ENCODE measurements at regions not wholly inside any gene's neighbourhood (a gene's known extent, or its start where the extent isn't known, plus 50 kb on each side); places are given as distances from the start of the nearest gene placed in this dataset.

DNA sequence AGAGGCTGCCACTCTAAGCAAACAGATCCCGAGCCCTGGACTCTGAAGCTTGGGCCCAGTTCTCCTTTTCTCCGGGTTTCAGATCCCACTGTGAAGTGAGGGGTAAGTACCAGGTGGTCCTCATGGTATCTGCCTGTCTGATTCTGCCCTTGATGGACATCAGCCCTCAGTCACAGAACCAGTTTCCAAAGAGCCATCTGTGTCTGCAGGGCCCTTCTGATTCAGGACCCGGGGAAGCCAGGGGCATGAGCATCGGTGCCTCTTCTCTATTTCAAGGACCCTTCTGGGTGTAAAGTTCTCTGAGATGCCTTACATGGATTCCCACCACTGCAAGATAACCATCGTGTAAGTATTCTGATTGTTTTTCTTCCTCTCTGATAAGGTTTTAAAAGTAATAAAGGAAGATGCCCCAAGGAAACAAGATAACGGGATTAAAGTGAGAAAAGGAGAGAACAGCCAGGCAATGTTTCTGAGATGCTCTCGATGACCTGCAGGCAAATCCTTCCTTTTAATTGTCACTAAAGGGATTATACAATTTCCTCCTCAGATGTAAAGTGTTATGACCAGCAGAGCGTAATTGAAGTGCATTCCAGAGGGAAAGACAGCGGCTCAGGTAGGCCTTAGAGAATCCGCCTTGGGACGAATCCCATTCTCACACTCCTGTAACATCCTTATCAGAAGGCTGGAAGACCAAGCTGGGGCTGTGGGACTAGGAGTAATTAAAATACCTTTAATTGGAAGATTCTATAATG, 924.3 kb downstream of the TBC1D22A start:
- Mint-ChIP-seq H3K9me3 (peaks cover 7 to 15% (median 11%) of the 10 kb centered on the region in 3 donors), H3K36me3 (no peaks in the 10 kb centered on the region), H3K27me3 (peaks cover 2 to 4% of the 10 kb centered on the region in 2 donors), H3K4me3 (no peak overlapping the region), H3K4me1 (no peaks in the 10 kb centered on the region), H3K27ac (no peak overlapping the region)
- CTCF ChIA-PET = no interaction called here
- Histone ChIP-seq H3K27ac (ENCODE audit: low read length) (no peak overlapping the region), H3K27me3 (replicated peaks in 1 of 2; ENCODE audit: control insufficient read depth in 2 of 2, extremely low read depth in 1 of 2, insufficient read depth in 2 of 2, low read length in 1 of 2) (peaks cover 0 to 21% of the 10 kb centered on the region in 2 experiments), H3K4me3 (ENCODE audit: control insufficient read depth in 1 of 2, extremely low read depth in 1 of 2, low read length in 1 of 2) (no peak overlapping the region), H3K4me1 (ENCODE audit: control insufficient read depth in 1 of 2, extremely low read depth in 1 of 2, insufficient read depth in 2 of 2, low read length in 2 of 2) (no peaks in the 10 kb centered on the region), H3K36me3 (ENCODE audit: control insufficient read depth in 2 of 2, extremely low read depth in 1 of 2, insufficient read depth in 1 of 2, low read length in 1 of 2) (no peaks in the 10 kb centered on the region), H3K9me3 (no peaks in the 10 kb centered on the region)
- no peak for ATAC-seq (replicated peaks in 1 of 4)
- WGBS (ENCODE audit: insufficient coverage) = 100% methylated on average over 3 of the region's 11 CpGs
- POLR2A ChIA-PET = no interaction called here
- DNase-seq = no peak

GRCh38 chr22:47681411-47682165, 919.1 kb downstream of the TBC1D22A start:
- Mint-ChIP-seq H3K27me3 (peaks cover 8 to 17% of the 10 kb centered on the region in 2 donors), H3K4me3 (no peak overlapping the region), H3K27ac (no peak overlapping the region), H3K36me3 (no peaks in the 10 kb centered on the region), H3K4me1 (no peaks in the 10 kb centered on the region), H3K9me3 (peaks cover 7 to 19% (median 11%) of the 10 kb centered on the region in 3 donors)
- WGBS (ENCODE audit: insufficient coverage) = 90% methylated on average over 10 of the region's 13 CpGs
- H3K4me3 ChIP-seq (ENCODE audit: control insufficient read depth in 1 of 2, extremely low read depth in 1 of 2, low read length in 1 of 2) = no peak overlapping the region
- no peaks in the 10 kb centered on the region for H3K4me1 ChIP-seq (ENCODE audit: control insufficient read depth in 1 of 2, extremely low read depth in 1 of 2, insufficient read depth in 2 of 2, low read length in 2 of 2)
- POLR2A ChIA-PET = no interaction called here
- no peak overlapping the region for H3K27ac ChIP-seq (ENCODE audit: low read length)
- H3K27me3 ChIP-seq (replicated peaks in 1 of 2; ENCODE audit: control insufficient read depth in 2 of 2, extremely low read depth in 1 of 2, insufficient read depth in 2 of 2, low read length in 1 of 2) = peaks cover 0 to 28% of the 10 kb centered on the region in 2 experiments
- no peaks in the 10 kb centered on the region for H3K36me3 ChIP-seq (ENCODE audit: control insufficient read depth in 2 of 2, extremely low read depth in 1 of 2, insufficient read depth in 1 of 2, low read length in 1 of 2)
- CTCF ChIA-PET = no interaction called here
- no peaks in the 10 kb centered on the region for H3K9me3 ChIP-seq
- no peak for ATAC-seq (replicated peaks in 1 of 4)
- no peak for DNase-seq

DNA sequence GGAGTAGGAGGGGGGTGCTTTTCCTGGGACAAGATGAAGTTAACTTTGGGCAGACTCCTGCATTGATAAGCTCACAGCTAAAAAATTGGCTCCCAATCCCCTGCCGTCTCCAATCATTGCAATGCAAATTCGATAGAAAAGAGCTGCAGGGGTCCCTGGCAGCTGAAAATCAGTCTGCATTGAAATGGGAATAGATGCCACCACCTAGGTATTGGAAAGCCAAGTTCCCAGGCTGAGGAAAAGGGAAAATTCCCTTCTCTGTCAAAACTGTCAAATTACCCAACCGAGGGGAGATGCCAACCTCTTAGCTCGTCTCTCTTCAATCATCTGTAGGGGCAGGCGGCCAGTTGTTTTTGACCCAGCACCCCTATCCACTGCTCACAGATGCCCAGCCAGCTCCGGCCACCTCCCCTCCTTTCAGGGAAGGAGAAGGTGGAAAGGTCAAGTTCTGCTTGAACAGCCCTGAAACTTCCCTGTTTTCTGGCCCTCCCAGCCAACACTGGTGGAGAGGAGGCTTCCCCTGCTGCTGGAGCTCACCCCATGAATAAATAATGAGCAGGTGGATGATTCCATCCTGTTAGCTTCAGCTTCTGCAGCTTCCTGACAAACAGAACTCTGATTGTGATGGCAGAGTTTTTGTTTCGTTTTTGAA, 916.3 kb downstream of the TBC1D22A start:
- CTCF ChIA-PET = no interaction called here
- Histone ChIP-seq H3K36me3 (ENCODE audit: control insufficient read depth in 2 of 2, extremely low read depth in 1 of 2, insufficient read depth in 1 of 2, low read length in 1 of 2) (no peaks in the 10 kb centered on the region), H3K9me3 (no peaks in the 10 kb centered on the region), H3K27me3 (replicated peaks in 1 of 2; ENCODE audit: control insufficient read depth in 2 of 2, extremely low read depth in 1 of 2, insufficient read depth in 2 of 2, low read length in 1 of 2) (peaks cover 0 to 23% of the 10 kb centered on the region in 2 experiments), H3K4me1 (ENCODE audit: control insufficient read depth in 1 of 2, extremely low read depth in 1 of 2, insufficient read depth in 2 of 2, low read length in 2 of 2) (no peaks in the 10 kb centered on the region), H3K4me3 (ENCODE audit: control insufficient read depth in 1 of 2, extremely low read depth in 1 of 2, low read length in 1 of 2) (no peak overlapping the region), H3K27ac (ENCODE audit: low read length) (no peak overlapping the region)
- Mint-ChIP-seq H3K27ac (no peak overlapping the region), H3K27me3 (peaks cover 6 to 13% of the 10 kb centered on the region in 2 donors), H3K9me3 (peaks cover 3 to 6% (median 6%) of the 10 kb centered on the region in 3 donors), H3K36me3 (no peaks in the 10 kb centered on the region), H3K4me3 (no peak overlapping the region), H3K4me1 (no peaks in the 10 kb centered on the region)
- POLR2A ChIA-PET = no interaction called here
- no peak for ATAC-seq (replicated peaks in 1 of 4)
- no peak for DNase-seq
- WGBS (ENCODE audit: insufficient coverage) = 33% methylated on average over 2 of the region's 7 CpGs

- DNase-seq (no peak), ATAC-seq (replicated peaks in 1 of 4) (no peak)
- H3K27ac Mint-ChIP-seq = no peak overlapping the region
- H3K9me3 Mint-ChIP-seq = peaks cover 0 to 4% (median 0%) of the 10 kb centered on the region in 3 donors
- no peaks in the 10 kb centered on the region for H3K36me3 Mint-ChIP-seq
- ChIA-PET CTCF (no interaction called here), POLR2A (no interaction called here)
- H3K4me1 Mint-ChIP-seq = no peaks in the 10 kb centered on the region
- no peak overlapping the region for H3K27ac ChIP-seq (ENCODE audit: low read length)
- no peak overlapping the region for H3K4me3 Mint-ChIP-seq
- H3K36me3 ChIP-seq (ENCODE audit: control insufficient read depth in 2 of 2, extremely low read depth in 1 of 2, insufficient read depth in 1 of 2, low read length in 1 of 2) = no peaks in the 10 kb centered on the region
- WGBS (ENCODE audit: insufficient coverage) = 64% methylated on average over 5 of the region's 6 CpGs
- H3K4me3 ChIP-seq (ENCODE audit: control insufficient read depth in 1 of 2, extremely low read depth in 1 of 2, low read length in 1 of 2) = no peak overlapping the region
- H3K27me3 ChIP-seq (replicated peaks in 1 of 2; ENCODE audit: control insufficient read depth in 2 of 2, extremely low read depth in 1 of 2, insufficient read depth in 2 of 2, low read length in 1 of 2) = peaks cover 0 to 27% of the 10 kb centered on the region in 2 experiments
- H3K4me1 ChIP-seq (ENCODE audit: control insufficient read depth in 1 of 2, extremely low read depth in 1 of 2, insufficient read depth in 2 of 2, low read length in 2 of 2) = no peaks in the 10 kb centered on the region
- peaks cover 6 to 13% of the 10 kb centered on the region in 2 donors for H3K27me3 Mint-ChIP-seq
- no peaks in the 10 kb centered on the region for H3K9me3 ChIP-seq
Measured at GRCh38 chr22:47678048-47678447, 915.6 kb downstream of the TBC1D22A start.

DNA sequence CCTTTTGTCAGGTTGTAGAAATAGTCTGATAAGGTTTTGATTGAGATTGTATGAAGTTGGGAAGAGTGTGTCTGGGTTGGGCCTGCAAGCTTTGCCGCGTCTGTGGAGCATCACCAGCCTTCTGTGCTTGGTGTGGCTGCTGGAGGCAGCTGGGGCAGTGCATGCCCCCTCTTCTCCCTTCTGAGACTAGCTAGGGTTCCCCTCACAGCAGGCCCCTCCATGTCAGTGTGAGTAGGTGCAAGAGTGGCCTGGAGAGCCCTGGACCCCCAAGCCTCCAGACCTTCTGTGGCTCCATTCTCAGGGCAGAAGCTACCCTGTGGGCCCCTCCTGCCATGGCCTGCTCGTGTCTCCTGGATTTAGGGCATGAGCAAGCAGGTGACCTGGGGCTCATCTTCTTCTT, 914.2 kb downstream of the TBC1D22A start:
- ChIA-PET CTCF (no interaction called here), POLR2A (no interaction called here)
- H3K4me3 Mint-ChIP-seq = no peak overlapping the region
- no peaks in the 10 kb centered on the region for H3K4me1 Mint-ChIP-seq
- Histone ChIP-seq H3K27ac (ENCODE audit: low read length) (no peak overlapping the region), H3K4me3 (ENCODE audit: control insufficient read depth in 1 of 2, extremely low read depth in 1 of 2, low read length in 1 of 2) (no peak overlapping the region), H3K9me3 (no peaks in the 10 kb centered on the region), H3K27me3 (replicated peaks in 1 of 2; ENCODE audit: control insufficient read depth in 2 of 2, extremely low read depth in 1 of 2, insufficient read depth in 2 of 2, low read length in 1 of 2) (peaks cover 0 to 15% of the 10 kb centered on the region in 2 experiments), H3K36me3 (ENCODE audit: control insufficient read depth in 2 of 2, extremely low read depth in 1 of 2, insufficient read depth in 1 of 2, low read length in 1 of 2) (no peaks in the 10 kb centered on the region), H3K4me1 (ENCODE audit: control insufficient read depth in 1 of 2, extremely low read depth in 1 of 2, insufficient read depth in 2 of 2, low read length in 2 of 2) (no peaks in the 10 kb centered on the region)
- peaks cover 0 to 4% (median 0%) of the 10 kb centered on the region in 3 donors for H3K9me3 Mint-ChIP-seq
- WGBS (ENCODE audit: insufficient coverage) = 100% methylated on average over 2 of the region's 3 CpGs
- ATAC-seq (replicated peaks in 1 of 4) (no peak), DNase-seq (no peak)
- no peaks in the 10 kb centered on the region for H3K36me3 Mint-ChIP-seq
- no peak overlapping the region for H3K27ac Mint-ChIP-seq
- H3K27me3 Mint-ChIP-seq = peaks cover 6 to 13% of the 10 kb centered on the region in 2 donors

DNA sequence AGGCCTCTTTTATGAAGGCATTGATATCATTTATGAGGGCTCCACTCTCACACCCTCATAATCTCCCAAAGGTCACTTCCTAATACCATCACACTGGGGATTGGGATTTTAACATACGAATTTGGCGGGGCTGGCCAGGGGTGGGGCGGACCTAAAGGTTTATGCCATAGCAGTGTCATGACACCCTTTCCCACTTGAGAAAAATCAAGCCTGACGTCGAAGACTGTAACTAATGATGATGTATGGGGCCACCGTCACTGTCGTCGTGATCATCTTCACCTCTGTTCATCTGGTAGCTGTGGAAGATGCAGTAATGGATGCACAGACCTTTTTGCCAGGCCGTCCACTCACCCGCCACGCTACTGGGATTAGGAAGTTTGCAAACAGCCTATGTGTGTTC, 912.1 kb downstream of the TBC1D22A start:
- Mint-ChIP-seq H3K27me3 (peaks cover 0 to under 1% of the 10 kb centered on the region in 2 donors), H3K36me3 (no peaks in the 10 kb centered on the region), H3K27ac (no peak overlapping the region), H3K4me1 (no peaks in the 10 kb centered on the region), H3K9me3 (peaks cover 0 to 5% (median 4%) of the 10 kb centered on the region in 3 donors), H3K4me3 (no peak overlapping the region)
- H3K9me3 ChIP-seq = no peaks in the 10 kb centered on the region
- DNase-seq (no peak), ATAC-seq (replicated peaks in 1 of 4) (no peak)
- 94% methylated on average over 8 of the region's 11 CpGs for WGBS (ENCODE audit: insufficient coverage)
- no peaks in the 10 kb centered on the region for H3K4me1 ChIP-seq (ENCODE audit: control insufficient read depth in 1 of 2, extremely low read depth in 1 of 2, insufficient read depth in 2 of 2, low read length in 2 of 2)
- H3K27ac ChIP-seq (ENCODE audit: low read length) = no peak overlapping the region
- H3K27me3 ChIP-seq (replicated peaks in 1 of 2; ENCODE audit: control insufficient read depth in 2 of 2, extremely low read depth in 1 of 2, insufficient read depth in 2 of 2, low read length in 1 of 2) = peaks cover 0 to 15% of the 10 kb centered on the region in 2 experiments
- ChIA-PET POLR2A (no interaction called here), CTCF (no interaction called here)
- no peaks in the 10 kb centered on the region for H3K36me3 ChIP-seq (ENCODE audit: control insufficient read depth in 2 of 2, extremely low read depth in 1 of 2, insufficient read depth in 1 of 2, low read length in 1 of 2)
- H3K4me3 ChIP-seq (ENCODE audit: control insufficient read depth in 1 of 2, extremely low read depth in 1 of 2, low read length in 1 of 2) = no peak overlapping the region

Measured in T-cell (primary cell).